H1 (cell line): ENCODE measurements at regions not wholly inside any gene's neighbourhood (a gene's known extent, or its start where the extent isn't known, plus 50 kb on each side); places are given as distances from the start of the nearest gene placed in this dataset.

Experiments used
- BACH1 ChIP-seq: IDR thresholded peaks from 2 replicates; pipeline ENCODE4 v1.6.1; 2012; ENCODE audit warnings: low read length, improper control_type of control experiment
- CHD2 ChIP-seq: IDR thresholded peaks from 2 replicates; pipeline ENCODE4 v1.6.1; 2012; ENCODE audit warnings: low read length, improper control_type of control experiment
- FOSL1 ChIP-seq: IDR thresholded peaks from 2 replicates; pipeline ENCODE4 v1.6.1; 2011; ENCODE audit warnings: mild to moderate bottlenecking, low read depth, low read length, moderate library complexity; ENCODE audit not compliant: insufficient read depth
- TAF1 ChIP-seq: IDR thresholded peaks from 2 replicates; pipeline ENCODE4 v1.6.1; 2011; ENCODE audit warnings: mild to moderate bottlenecking, low read depth, low read length
- ZNF274 ChIP-seq: IDR thresholded peaks from 2 replicates; pipeline ENCODE4 v1.7.0; 2012; ENCODE audit warnings: low read length, borderline replicate concordance; ENCODE audit errors: extremely low read depth

DNA sequence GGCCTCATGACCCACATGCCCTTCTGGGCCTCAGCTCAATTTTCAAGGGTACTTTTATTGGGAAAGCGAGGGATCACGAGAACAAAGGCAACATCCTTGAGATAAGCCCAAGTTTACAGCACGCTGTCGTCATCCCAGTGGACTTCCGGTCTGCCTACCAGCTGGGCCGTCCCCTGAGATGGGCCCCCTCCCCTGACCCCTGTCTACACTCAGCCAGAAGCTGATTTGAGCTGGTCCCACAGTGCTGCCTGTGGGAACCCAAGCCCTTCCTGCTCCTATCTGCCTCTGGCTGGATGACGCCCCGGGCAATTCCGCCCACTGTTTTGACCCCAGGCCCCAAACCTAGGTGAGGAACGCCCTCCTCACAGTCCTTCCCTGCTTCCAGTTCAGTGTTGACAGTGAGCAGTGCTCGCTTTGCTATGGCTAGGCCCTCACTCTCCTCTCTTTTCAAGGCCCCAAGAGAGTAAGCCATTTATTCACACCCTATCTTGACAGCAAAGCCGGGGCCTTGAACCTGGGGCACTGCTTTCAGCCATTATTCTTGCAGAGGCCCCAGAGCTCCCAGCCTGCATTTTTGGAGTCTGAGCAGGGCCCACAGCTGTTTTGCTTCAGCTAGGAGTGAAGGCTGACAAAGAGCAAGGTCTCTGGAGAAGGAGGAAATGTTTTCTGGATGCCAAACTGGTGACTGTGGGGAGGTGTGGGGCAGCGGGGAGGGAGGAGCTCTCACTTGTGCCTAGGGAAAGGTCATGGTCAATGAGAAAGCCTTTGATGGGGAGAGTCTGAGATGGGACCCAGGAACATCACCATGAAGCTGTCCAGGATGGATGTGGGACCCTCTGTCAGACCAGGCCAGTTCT, 164.6 kb upstream of the BCOR start (continued):
- TF ChIP-seq FOSL1 (no peak), TAF1 (no peak), CHD2 (no peak), ZNF274 (no peak), BACH1 (no peak)
